ENCODE measurements at regions not wholly inside any gene's neighbourhood (a gene's known extent, or its start where the extent isn't known, plus 50 kb on each side); places are given as distances from the start of the nearest gene placed in this dataset.

- TF ChIP-seq CTCF (conservative IDR thresholded peaks at IDR 0.05 in 1 of 2, IDR thresholded peaks at IDR 0.05 in 1 of 2; ENCODE audit: low read depth in 1 of 2, low read length in 2 of 2) (no peak), EZH2 (IDR thresholded peaks at IDR 0.05; ENCODE audit: low read length, missing control alignments) (no peak)
Measured at GRCh38 chr15:77732514-77733335, 100.0 kb upstream of the LINGO1 start.
